GM23338 (cell line): ENCODE measurements at regions not wholly inside any gene's neighbourhood (a gene's known extent, or its start where the extent isn't known, plus 50 kb on each side); places are given as distances from the start of the nearest gene placed in this dataset.
A peak's percentile ranks its signal among the peaks of the same experiment; 100 is the strongest.

Experiments used
- ATAC-seq: fragments of 200-7000 bp; cut with Tn5 transposase; 3 replicates; pipeline ENCODE4 v1.9.1; 2020
- DNase-seq: peaks from one replicate; pipeline ENCODE4 v3.0.0-alpha.2; 2015; ENCODE audit warnings: low spot score
- H2AFZ ChIP-seq: fragments of 200-600 bp; sonication (generic); 2 replicates; pipeline ENCODE4 v1.8.0; 2016; ENCODE audit warnings: antibody characterized with exemption, mild to moderate bottlenecking, moderate library complexity
- H3F3A ChIP-seq: fragments of 200-600 bp; sonication (generic); replicated peaks from 2 replicates; pipeline ENCODE4 v1.8.0; 2017; ENCODE audit warnings: antibody characterized with exemption, mixed run types, low read depth
- H3K27ac ChIP-seq: fragments of 200-600 bp; sonication (generic); 2 replicates; pipeline ENCODE4 v1.6.1; 2016; ENCODE audit warnings: low read depth
- H3K27me3 ChIP-seq: fragments of 200-600 bp; sonication (generic); 2 replicates; pipeline ENCODE4 v1.8.0; 2016; ENCODE audit warnings: mild to moderate bottlenecking, mixed run types, moderate library complexity; ENCODE audit not compliant: insufficient read depth
- H3K36me3 ChIP-seq: fragments of 200-600 bp; sonication (generic); 2 replicates; pipeline ENCODE4 v1.8.0; 2016; ENCODE audit warnings: mild to moderate bottlenecking; ENCODE audit not compliant: insufficient read depth
- H3K4me1 ChIP-seq: fragments of 200-600 bp; sonication (generic); 2 replicates; pipeline ENCODE4 v1.8.0; 2016; ENCODE audit warnings: mild to moderate bottlenecking, moderate library complexity; ENCODE audit not compliant: insufficient read depth
- H3K4me2 ChIP-seq: fragments of 200-600 bp; sonication (generic); 2 replicates; pipeline ENCODE4 v1.7.1; 2017; ENCODE audit warnings: mixed run types
- H3K4me3 ChIP-seq: fragments of 200-600 bp; sonication (generic); 2 replicates; pipeline ENCODE4 v1.6.1; 2016; ENCODE audit warnings: mixed run types
- H3K79me2 ChIP-seq: fragments of 200-600 bp; sonication (generic); replicated peaks from 2 replicates; pipeline ENCODE4 v1.8.0; 2017; ENCODE audit warnings: mild to moderate bottlenecking; ENCODE audit not compliant: insufficient read depth
- H3K9me2 ChIP-seq: fragments of 200-600 bp; sonication (generic); 2 replicates; pipeline ENCODE4 v1.8.0; 2017; ENCODE audit not compliant: insufficient read depth
- H4K20me1 ChIP-seq: fragments of 200-600 bp; sonication (generic); replicated peaks from 2 replicates; pipeline ENCODE4 v1.8.0; 2017; ENCODE audit warnings: mild to moderate bottlenecking; ENCODE audit not compliant: insufficient read depth
- H3K27ac Mint-ChIP-seq: 2 replicates; pipeline ENCODE4 v1.8.0; 2020; ENCODE audit warnings: inconsistent platforms, mild to moderate bottlenecking, moderate library complexity, mixed read lengths
- H3K27me3 Mint-ChIP-seq: 3 replicates; pipeline ENCODE4 v1.8.0; 2022; ENCODE audit warnings: low read depth, mild to moderate bottlenecking, moderate library complexity, mixed read lengths, inconsistent platforms; ENCODE audit not compliant: insufficient read depth, poor library complexity
- H3K36me3 Mint-ChIP-seq: 3 replicates; pipeline ENCODE4 v1.8.0; 2021; ENCODE audit warnings: low read depth, mild to moderate bottlenecking, inconsistent platforms, moderate library complexity, mixed read lengths
- H3K4me1 Mint-ChIP-seq: 3 replicates; pipeline ENCODE4 v1.8.0; 2020; ENCODE audit warnings: mild to moderate bottlenecking, inconsistent platforms, mixed read lengths
- H3K4me3 Mint-ChIP-seq: 3 replicates; pipeline ENCODE4 v1.8.0; 2021; ENCODE audit warnings: moderate library complexity, mild to moderate bottlenecking, inconsistent platforms, mixed read lengths
- H3K9me3 Mint-ChIP-seq: 3 replicates; pipeline ENCODE4 v1.8.0; 2020; ENCODE audit warnings: moderate library complexity, mild to moderate bottlenecking, inconsistent platforms, mixed read lengths
- CREB1 ChIP-seq: fragments of 250-450 bp; sonication (Bioruptor Pico); IDR thresholded peaks from 2 replicates; pipeline ENCODE4 v1.5.0; 2020; ENCODE audit warnings: low read depth, mild to moderate bottlenecking, moderate library complexity
- CTCF ChIP-seq, 2 experiments: fragments of 200-600 bp in 1 of 2; sonication (generic) in 1 of 2; conservative IDR thresholded peaks; 2 replicates each; pipeline versions ENCODE4 v1.5.1 to v1.6.1; 2016 to 2017; ENCODE audit warnings: antibody characterized with exemption in 2 of 2, low read depth in 2 of 2, mild to moderate bottlenecking in 2 of 2, moderate library complexity in 1 of 2
- ETS1 ChIP-seq: IDR thresholded peaks from 2 replicates; pipeline ENCODE4 v1.6.1; 2016; ENCODE audit warnings: antibody characterized with exemption
- EZH2 ChIP-seq: fragments of 200-600 bp; sonication (generic); IDR thresholded peaks from one replicate; pipeline ENCODE4 v1.8.0; 2017; ENCODE audit warnings: antibody characterized with exemption, mild to moderate bottlenecking, low read depth; ENCODE audit not compliant: unreplicated experiment
- EZH2phosphoT487 ChIP-seq: fragments of 200-600 bp; sonication (generic); IDR thresholded peaks from one replicate; pipeline ENCODE4 v1.8.1; 2018; ENCODE audit warnings: antibody characterized with exemption; ENCODE audit not compliant: unreplicated experiment
- JUNB ChIP-seq: IDR thresholded peaks from one replicate; pipeline ENCODE4 v1.6.1; 2016; ENCODE audit warnings: antibody characterized with exemption; ENCODE audit not compliant: unreplicated experiment
- POLR2AphosphoS5 ChIP-seq: IDR thresholded peaks from 2 replicates; pipeline ENCODE4 v1.6.1; 2016; ENCODE audit warnings: antibody characterized with exemption, low read depth
- REST ChIP-seq: IDR thresholded peaks from one replicate; pipeline ENCODE4 v1.6.1; 2018; ENCODE audit warnings: antibody characterized with exemption; ENCODE audit not compliant: unreplicated experiment
- STAT1 ChIP-seq: IDR thresholded peaks from one replicate; pipeline ENCODE4 v1.6.1; 2016; ENCODE audit warnings: antibody characterized with exemption; ENCODE audit not compliant: unreplicated experiment
- ZNF114 ChIP-seq: fragments of 250-450 bp; sonication (Bioruptor Pico); IDR thresholded peaks from 2 replicates; pipeline ENCODE4 v1.5.0; 2020; ENCODE audit warnings: mild to moderate bottlenecking, moderate library complexity
- ZNF462 ChIP-seq: fragments of 250-450 bp; sonication (Bioruptor Pico); IDR thresholded peaks from 2 replicates; pipeline ENCODE4 v1.5.0; 2020; ENCODE audit warnings: mild to moderate bottlenecking, moderate library complexity

GRCh38 chr20:59438201-59438600 lies 137.8 kb downstream of the EDN3 start (continued):
- TF ChIP-seq ZNF462 (CRISPR knock-in tag) (no peak), EZH2 (no peak), POLR2AphosphoS5 (no peak), ZNF114 (no peak), JUNB (no peak)

GRCh38 chr20:59439243-59439642 lies 138.8 kb downstream of the EDN3 start:
- Histone ChIP-seq H3K9me2 (no peaks in the 10 kb centered on the region), H4K20me1 (no peaks in the 10 kb centered on the region), H3K4me3 (no peak overlapping the region), H3K4me1 (no peaks in the 10 kb centered on the region), H3F3A (no peaks in the 10 kb centered on the region), H3K79me2 (no peaks in the 10 kb centered on the region), H3K27ac (no peak overlapping the region), H3K4me2 (no peak overlapping the region), H3K27me3 (no peaks in the 10 kb centered on the region), H2AFZ (no peak overlapping the region), H3K36me3 (no peaks in the 10 kb centered on the region)
- H3K9me3 Mint-ChIP-seq, result no peaks in the 10 kb centered on the region
- ATAC-seq, result peak; percentile 60
- H3K36me3 Mint-ChIP-seq, result no peaks in the 10 kb centered on the region
- DNase-seq, result no peak
- H3K27me3 Mint-ChIP-seq, result peaks cover 15% of the 10 kb centered on the region
- H3K4me1 Mint-ChIP-seq, result peaks cover 9% of the 10 kb centered on the region; the same call in 2 of the 3 replicates
- H3K4me3 Mint-ChIP-seq, result no peak overlapping the region
- H3K27ac Mint-ChIP-seq, result no peak overlapping the region
- TF ChIP-seq CTCF (conservative IDR thresholded peaks at IDR 0.05; ENCODE audit: low read depth in 2 of 2), result peak; percentile 11 to 32; a peak in 2 of 4 replicates
- no peak for TF ChIP-seq EZH2phosphoT487
- no peak for TF ChIP-seq JUNB
- TF ChIP-seq ETS1, result no peak
- TF ChIP-seq STAT1, result no peak
- TF ChIP-seq REST, result no peak
- no peak for TF ChIP-seq CREB1 (CRISPR knock-in tag)
